HG03280 (cell line): ENCODE measurements at regions not wholly inside any gene's neighbourhood (a gene's known extent, or its start where the extent isn't known, plus 50 kb on each side); places are given as distances from the start of the nearest gene placed in this dataset.
"Not testable (repeated sequence)": the region's sequence is repeated elsewhere in the genome, so short reads cannot be mapped to it uniquely, and the experiment has no call there.

Experiments used
- ATAC-seq: cut with Tn5 transposase; IDR thresholded peaks from one replicate; pipeline ENCODE4 v1.9.1; 2021; ENCODE audit warnings: mild to moderate bottlenecking, moderate library complexity; ENCODE audit not compliant: unreplicated experiment

DNA sequence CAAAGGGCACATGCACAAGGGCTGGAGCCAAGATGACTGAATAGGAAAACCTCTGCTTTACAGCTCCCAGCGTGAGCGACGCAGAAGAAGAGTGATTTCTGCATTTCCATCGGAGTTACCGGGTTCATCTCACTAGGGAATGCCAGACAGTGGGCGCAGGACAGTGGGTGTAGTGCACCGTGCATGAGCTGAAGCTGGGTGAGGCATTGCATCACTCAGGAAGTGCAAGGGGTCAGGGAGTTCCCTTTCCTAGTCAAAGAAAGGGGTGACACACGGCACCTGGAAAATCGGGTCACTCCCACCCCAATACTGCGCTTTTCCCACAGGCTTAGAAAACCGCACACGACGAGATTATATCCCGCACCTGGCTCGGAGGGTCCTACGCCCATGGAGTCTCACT is 64.5 kb upstream of the HTR1E start:
- not testable (repeated sequence) for ATAC-seq

DNA sequence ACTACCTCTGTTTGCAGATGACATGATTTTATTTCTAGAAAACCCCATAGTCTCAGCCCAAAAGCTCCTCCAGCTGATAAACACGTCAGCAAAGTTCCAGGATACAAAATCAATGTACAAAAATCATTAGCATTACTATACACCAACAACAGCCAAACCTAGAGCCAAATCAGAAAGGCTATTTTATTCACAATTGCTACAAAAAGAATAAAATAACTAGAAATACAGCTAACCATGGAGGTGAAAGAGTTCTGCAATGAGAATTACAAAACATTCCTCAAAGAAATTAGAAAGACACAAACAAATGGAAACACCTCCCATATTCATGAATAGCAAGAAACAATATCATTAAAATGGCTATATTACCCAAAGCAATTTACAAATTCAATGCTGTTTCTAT is 65.6 kb upstream of the HTR1E start:
- ATAC-seq: no peak

DNA sequence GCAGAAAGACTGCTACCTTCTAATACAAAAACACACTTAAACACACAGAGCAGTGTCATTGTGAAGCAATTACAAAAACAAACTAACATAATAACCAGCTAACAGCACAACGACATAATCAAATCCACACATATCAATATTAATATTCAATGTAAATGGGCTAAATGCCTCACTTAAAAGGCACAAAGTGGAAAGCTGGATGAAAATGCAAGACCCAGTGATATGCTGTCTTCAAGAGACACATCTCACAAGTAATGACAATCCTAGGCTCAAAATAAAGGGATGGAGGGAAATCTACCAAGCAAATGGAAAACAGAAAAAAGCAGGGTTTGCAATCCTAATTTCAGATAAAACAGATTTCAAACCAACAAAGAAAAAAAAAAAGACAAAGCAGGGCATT is 67.8 kb upstream of the HTR1E start:
- ATAC-seq: no peak

DNA sequence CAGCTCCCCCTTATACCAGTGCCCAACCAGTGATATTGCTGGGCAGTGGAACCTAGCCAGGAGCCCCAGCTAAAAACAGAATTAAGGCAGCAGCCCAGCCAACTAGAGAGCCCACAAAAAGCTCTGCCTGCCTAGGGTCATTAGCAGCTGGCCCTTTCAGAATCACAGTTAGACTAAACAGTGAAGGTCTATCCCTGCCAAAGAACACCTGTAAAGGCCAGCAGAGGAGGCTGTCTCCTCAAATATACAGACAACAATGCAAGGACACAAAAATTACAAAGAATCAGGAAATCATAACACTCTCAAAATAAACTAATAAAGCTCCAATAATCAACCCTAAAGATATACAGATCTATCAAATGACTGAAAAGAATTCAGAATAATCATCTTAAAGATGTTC is 77.8 kb upstream of the HTR1E start:
- no peak for ATAC-seq

DNA sequence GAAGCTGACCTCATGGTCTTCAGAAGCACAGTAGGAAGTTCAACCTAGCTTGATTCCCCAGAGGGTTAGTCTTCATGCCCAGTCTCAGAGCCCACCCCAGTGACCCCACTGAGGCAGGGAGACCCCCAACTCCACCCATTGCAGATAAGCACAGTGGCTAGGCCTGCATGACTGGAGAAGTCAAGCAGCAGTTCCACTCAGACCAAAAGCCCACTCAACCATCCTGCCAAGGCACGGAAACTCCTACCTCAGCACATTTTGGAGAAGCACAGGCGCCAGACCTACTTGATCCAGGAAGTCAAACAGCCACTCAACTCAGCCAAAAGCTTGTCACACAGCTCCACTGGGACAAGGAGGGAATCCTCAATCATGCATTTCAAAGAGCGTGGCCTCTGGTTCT is 78.4 kb upstream of the HTR1E start:
- no peak for ATAC-seq

DNA sequence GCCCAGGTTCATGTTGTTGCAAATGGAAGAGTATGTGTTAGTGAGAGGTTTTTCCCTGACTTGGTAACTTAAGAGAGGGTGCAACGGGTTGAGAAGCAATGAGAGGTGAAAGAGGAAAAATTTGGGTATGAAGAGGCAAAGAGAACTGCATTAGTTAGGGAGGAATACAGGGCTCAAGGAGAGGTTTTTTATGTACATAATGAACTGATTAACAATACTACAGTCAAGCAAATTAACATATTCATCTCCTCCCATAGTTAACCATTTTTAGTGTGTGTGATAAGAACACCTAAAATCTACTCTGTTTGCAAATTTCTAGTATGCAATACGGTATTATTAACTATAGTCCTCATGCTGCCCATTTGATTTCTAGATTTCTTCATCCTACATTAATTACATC is 79.5 kb upstream of the HTR1E start:
- ATAC-seq: no peak

DNA sequence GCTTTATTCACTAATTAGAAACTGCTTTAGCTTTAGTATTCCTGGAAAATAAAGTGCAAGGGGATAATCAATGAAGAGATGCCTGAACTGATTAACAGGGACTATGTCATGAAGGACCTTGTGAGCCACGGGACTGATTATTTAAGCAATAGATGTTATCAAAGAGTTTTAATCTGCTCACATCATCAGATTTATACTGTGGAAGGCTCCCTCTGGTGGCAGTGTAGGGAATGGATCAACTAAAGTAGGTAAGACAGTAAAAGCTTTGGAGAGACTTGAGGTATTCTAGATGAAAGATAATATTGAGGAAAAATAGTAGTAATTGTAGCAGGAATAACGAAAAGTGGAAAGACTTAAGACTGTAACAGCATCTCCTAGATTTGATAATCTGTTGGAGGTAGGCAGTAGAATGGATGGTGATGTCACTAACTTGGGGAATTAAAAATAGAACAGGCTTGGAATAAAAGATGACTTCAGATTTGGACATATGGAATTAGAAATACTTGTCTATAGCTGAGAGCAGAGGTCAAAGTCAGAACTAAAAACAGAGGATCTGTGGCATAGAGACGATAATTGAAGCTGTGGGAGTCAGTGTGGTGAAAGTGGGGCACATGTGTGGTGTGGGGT is 80.3 kb upstream of the HTR1E start:
- no peak for ATAC-seq

DNA sequence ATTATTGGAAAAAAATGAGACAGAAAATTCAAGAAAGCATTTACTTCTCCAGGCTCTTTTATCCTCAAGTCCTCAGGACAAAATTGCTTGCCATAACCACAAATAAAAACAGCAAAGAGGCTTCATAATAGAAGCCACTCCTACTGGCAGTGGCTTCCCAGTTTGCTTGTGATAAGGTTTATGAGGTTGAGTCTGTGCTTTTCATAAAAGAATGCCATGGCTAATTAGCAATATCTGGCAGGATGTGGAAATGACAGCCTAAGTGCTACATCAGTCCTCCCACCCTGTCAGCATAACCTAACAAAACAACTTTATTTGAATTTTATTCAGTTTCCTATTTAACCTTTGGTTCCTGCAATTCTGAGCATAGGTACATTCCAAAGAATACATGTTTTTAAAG is 80.9 kb upstream of the HTR1E start:
- no peak for ATAC-seq

DNA sequence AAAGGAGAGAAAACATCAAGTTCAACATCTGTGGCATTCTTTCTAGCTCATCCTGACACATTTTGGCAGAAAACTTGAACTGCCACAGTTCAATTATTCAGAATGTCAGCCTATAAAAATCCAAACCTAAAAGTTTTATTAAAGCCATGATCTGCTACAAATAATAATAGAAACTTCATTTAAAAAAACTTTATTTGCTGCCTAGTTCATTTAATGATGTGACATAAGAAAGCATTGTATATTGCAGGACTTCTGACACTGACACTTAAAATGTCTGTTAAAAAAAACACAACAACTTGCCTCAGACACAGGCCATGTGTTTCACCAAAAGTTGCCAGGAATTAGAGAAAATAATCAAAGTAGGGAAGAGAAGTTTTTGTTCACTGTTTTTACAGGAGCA is 88.3 kb upstream of the HTR1E start:
- no peak for ATAC-seq

DNA sequence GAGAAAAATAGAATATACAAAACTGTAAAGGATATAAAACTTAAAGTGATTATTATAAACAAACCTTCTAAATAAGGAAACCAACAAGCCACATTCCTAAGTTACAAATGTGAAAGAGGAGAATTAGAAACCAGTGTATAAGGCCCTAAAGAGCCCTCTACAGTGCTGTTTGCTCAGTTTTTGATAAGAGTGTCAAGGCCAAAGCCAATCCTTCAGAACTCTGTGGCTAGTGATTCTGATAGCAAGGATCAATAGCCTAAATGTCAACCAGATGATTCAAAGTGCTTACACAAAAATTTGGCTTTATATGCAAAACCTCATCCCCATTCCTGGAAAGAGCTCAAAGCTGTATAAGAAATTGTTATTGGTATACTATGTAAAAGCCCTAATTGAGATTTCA is 104.6 kb upstream of the HTR1E start:
- no peak for ATAC-seq

DNA sequence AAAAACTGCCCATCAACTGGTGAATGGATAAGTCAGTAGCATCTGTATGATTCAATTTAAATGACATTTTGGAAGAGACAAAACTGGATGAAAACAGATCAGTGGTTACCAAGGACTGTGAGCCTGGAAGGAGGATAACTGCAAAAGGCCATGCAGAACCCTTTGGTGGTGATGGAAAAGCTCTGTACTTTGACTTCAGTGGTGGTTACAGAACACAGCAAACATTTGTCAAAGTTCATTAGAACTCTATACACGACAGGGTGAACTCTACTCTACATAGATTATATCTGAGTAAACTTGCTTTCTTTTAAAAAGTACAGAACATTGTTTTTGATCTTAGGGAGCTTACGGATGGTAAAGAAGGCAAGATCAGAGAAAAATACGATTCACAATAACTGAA is 111.9 kb upstream of the HTR1E start:
- no peak for ATAC-seq

DNA sequence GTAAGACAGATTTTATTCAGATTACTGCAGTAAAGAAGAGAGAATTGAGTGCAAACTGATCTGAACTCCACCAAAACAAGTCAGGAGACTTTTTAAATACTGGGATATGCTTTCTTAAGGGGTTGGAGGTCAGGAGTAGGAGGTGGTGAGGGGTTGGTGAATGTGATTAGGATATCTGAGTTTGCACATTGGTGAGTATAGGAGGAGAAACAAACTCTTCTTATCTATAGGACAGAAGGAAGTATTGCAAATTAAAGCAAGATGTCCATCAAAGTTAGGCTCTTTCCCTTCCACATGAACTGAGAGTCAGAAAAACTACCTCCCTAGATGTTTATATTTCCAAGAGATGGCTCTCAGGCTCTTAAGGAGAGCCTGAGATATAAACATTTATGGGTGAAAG is 114.6 kb upstream of the HTR1E start:
- no peak for ATAC-seq

DNA sequence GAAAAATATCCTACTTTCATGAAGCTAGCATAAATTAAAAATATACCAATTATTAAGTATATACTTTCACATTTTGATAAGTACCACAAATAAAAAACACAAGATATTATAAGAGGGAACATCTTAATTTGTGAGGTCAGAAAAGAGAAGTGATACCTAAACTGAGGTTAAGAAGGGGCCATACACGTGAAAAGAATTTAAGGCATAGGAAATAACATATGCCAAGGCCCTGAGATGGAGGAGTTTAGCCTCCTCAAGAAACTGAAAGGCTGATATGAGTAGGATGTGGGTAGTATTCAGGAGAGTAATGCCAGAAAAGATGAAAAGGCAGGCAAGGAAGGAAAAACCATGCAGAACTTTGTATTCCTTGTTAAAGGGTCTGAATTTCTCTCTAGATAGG is 116.6 kb upstream of the HTR1E start:
- ATAC-seq: no peak

DNA sequence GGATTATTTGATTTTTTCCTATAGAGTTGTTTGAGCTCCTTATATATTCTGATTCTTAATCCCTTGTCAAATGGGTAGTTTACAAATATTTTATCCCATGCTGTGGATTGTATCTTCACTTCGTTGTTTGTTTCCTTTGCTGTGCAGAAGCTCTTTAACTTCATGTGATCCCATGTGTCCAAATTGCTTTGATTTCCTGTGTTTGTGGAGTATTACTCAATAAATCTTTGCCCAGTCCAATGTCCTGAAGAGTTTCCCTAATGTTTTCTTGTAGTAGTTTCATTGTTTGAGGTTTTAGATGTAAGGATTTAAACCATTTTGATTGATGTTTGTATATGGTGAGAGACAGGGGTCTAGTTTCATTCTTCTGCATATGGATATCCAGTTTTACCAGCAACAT is 143.7 kb upstream of the HTR1E start:
- ATAC-seq: no peak

DNA sequence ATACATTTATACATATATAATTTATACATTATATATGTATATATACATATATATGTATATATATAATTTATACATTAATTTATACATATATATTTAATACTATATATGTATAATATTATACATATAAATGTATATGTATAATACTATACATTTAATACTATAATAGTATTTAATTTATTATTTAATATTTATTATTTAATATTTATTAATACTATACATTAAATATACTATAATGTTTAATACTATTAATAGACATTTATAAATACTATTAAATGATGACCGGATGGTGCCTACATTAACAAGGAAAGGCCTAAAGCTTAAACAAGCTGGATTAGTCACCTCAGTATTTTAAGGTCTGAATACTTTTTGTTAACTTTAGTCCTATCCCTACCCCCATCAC is 145.9 kb upstream of the HTR1E start:
- ATAC-seq: no peak

DNA sequence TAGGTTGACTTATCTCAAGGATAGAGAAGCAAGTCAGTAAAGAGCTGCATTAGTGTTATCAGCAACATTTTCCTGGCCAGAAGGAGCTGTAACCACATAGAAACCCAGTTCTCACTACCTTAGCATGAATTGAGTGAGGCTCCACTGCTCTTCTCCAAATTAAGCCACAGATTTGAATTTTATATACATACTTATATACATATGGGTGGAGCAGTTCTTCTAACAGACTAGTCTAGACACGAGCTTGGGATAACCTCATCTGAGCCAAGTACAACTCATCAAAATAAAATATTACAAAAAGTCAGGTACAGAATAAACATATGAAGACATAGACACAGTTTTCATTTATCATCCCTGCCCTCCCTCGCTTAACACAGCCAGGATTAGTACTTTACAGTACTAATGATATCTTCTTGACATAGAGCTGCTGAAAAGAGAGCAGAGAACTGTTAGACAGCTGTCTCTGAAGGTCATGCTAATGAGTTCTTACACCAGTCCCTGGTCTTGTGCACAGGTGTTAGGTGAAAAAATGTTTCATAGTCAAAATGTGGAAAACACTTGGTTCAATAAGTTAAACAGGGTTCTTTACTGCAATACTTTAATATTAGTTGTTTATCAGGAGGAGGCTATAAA is 147.4 kb upstream of the HTR1E start:
- ATAC-seq: no peak

DNA sequence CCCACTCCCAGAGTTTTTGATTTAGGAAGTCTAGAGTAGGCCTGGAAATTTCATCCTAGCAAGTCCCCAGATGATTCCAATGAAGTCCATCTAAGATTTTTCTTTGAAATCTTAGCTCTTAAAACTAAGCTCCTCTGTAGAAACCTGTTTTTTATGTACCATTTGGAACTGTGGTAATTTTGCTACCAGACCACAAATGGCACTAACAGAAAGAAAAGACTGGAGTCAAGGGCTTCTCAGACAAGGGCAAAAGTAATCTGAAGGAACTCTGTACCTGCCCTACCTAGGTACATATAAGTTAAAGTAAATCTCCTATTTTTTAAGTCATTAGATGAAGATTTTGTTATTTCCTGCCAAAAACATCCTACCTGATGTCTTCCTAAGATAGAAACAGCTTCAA is 155.0 kb upstream of the HTR1E start:
- no peak for ATAC-seq

DNA sequence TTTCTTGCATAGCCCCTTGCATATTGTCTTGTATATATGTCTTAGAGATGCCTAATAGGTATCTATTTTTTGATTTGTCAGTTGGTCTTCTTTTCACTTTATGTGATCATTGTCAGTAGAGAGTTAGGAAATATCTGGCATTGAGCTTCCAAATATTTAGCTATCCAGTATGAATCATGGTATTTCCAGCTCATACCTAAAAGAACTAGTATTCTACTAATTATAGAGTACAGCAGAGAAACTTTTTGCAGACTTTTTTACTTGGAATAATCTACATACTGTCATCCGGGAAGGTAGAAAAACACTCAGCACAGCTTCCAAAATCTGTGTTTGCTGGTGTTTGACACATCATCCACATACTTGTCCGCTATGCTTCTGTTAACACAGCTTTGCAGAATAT is 156.4 kb upstream of the HTR1E start:
- ATAC-seq: no peak

DNA sequence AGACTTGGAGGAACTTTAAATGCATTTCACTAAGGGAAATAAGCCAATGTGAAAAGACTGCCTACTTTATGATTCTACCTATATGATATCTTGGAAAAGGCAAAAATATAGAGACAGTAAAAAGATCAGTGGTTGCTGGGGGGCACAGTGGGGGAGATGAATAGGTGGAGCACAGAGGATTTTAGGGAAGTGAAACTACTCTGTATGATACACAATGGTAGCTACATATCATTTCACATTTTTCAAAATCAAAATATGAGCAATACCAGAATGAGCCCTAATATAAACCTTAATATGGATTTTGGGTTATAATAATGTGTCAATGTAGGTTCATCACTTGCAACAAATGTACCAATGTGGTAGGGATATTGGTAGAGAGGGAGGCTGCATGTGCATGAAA is 161.4 kb upstream of the HTR1E start:
- ATAC-seq: no peak

DNA sequence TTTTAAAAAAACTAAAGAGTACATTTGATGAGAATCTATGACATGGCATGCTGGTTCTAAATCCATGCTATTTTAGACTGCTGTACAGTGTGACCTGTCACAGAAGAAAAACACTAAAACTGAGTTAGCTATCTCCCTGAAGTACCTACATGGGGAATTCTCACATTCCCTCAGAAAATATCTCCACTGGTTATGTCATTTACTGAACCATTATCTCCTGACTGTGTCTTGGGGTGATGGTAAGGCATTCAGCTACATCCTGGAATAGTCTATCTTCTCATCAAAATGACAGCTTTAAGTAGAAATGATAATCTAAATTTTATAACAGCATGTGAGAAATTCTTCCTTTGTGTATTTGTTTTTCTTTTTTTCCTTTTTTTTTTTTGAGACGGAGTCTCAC is 172.1 kb upstream of the HTR1E start:
- no peak for ATAC-seq

DNA sequence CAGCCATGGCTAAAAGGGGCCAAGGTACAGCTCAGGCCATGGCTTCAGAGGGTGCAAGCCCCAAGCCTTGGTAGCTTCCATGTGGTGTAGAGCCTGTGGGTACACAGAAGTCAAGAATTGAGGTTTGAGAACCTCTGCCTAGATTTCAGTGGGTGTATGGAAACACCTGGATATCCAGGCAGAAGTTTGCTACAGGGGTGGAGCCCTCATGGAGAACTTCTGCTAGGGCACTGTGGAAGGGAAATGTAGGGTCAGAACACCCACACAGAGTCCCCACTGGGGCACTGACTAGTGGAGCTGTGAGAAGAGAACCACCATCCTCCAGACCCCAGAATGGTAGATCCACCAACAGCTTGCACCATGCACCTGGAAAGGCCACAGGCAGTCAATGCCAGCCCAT is 177.4 kb upstream of the HTR1E start:
- ATAC-seq: not testable (repeated sequence)

DNA sequence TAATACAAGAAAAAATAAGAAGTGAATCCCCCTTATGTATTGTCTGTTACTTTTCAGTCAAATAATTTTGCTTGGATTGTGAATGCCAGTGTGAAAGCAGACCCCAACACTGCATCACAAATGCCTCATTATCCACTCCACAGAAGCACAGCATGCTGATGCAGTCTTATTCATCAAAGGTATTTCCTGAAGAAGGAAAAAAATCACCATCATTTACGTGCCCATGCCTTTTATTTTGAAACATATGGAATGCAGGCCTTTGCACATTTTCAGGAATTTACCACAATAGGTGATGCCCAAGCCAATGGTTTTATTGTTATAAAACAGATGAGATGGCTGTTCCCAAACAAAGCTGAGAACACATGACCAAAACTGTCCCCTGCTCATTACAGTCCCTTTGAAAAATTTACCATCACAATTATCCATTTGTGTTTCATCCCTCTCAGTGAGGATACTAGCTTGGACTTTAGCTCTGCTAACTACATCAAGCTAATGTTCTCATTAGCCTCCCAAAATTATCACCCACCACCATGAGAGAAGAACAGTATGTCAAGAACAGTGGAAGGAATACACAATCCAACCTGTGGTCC is 180.6 kb upstream of the HTR1E start:
- no peak for ATAC-seq

DNA sequence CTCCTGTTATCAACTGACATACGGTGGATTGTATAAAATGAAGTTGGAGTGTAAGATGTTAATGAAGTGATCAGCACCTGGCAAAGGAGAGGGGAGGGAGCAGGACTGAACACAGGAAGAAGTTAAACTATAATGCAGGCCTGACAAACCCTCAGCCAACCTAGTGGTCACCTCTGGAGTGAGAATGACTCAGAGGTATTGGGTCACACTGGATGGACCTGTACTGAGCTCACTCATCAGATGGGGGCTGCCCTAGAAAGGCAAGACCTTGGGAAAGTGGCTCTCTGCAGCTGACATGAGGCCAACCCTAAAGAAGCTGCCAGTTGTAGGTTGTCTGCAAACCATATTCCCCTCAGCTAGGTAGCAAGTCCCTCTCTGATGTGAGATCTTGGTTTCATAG is 193.3 kb upstream of the HTR1E start:
- ATAC-seq: no peak
